KMS-11 (cell line): ENCODE measurements at regions not wholly inside any gene's neighbourhood (a gene's known extent, or its start where the extent isn't known, plus 50 kb on each side); places are given as distances from the start of the nearest gene placed in this dataset.

Experiments
- H2AFZ ChIP-seq: fragments of 200-600 bp; sonication (generic); 2 replicates; pipeline ENCODE4 v1.6.1; 2016; ENCODE audit warnings: antibody characterized with exemption, mixed run types, low read depth
- H3K27ac ChIP-seq: fragments of 200-600 bp; sonication (generic); 2 replicates; pipeline ENCODE4 v1.6.1; 2016; ENCODE audit warnings: mild to moderate bottlenecking, mixed run types
- H3K27me3 ChIP-seq: fragments of 200-600 bp; sonication (generic); 2 replicates; pipeline ENCODE4 v1.6.1; 2017; ENCODE audit warnings: mild to moderate bottlenecking, low read depth, mixed run types, moderate library complexity; ENCODE audit not compliant: insufficient read depth
- H3K36me3 ChIP-seq: fragments of 200-600 bp; sonication (generic); 2 replicates; pipeline ENCODE4 v1.6.1; 2017; ENCODE audit warnings: mild to moderate bottlenecking, mixed run types; ENCODE audit not compliant: insufficient read depth
- H3K4me1 ChIP-seq: fragments of 200-600 bp; sonication (generic); 2 replicates; pipeline ENCODE4 v1.6.1; 2016; ENCODE audit warnings: mild to moderate bottlenecking, low read depth, mixed run types; ENCODE audit not compliant: poor library complexity, severe bottlenecking
- H3K4me2 ChIP-seq: fragments of 200-600 bp; sonication (generic); 2 replicates; pipeline ENCODE4 v1.7.0; 2016; ENCODE audit warnings: mild to moderate bottlenecking, mixed run types
- H3K4me3 ChIP-seq: fragments of 200-600 bp; sonication (generic); IDR thresholded peaks from 2 replicates; pipeline ENCODE4 v1.6.1; 2017; ENCODE audit warnings: low read depth, low read length, mixed read lengths; ENCODE audit not compliant: insufficient read depth
- H3K79me2 ChIP-seq: fragments of 200-600 bp; sonication (generic); 2 replicates; pipeline ENCODE4 v1.6.1; 2016; ENCODE audit warnings: low read depth, mixed run types; ENCODE audit not compliant: insufficient read depth
- H3K9ac ChIP-seq: fragments of 200-600 bp; sonication (generic); 2 replicates; pipeline ENCODE4 v1.6.1; 2016; ENCODE audit warnings: mild to moderate bottlenecking, mixed run types
- H4K20me1 ChIP-seq: fragments of 200-600 bp; sonication (generic); 2 replicates; pipeline ENCODE4 v1.6.1; 2016; ENCODE audit warnings: mild to moderate bottlenecking, mixed run types; ENCODE audit not compliant: insufficient read depth
- TF ChIP-seq, protein P1 (sequence below): fragments of 200-600 bp; sonication (generic); conservative IDR thresholded peaks from 2 replicates; pipeline ENCODE4 v1.6.1; 2017; ENCODE audit warnings: low read depth, mild to moderate bottlenecking, antibody characterized with exemption, low read length, moderate library complexity, mixed read lengths

GRCh38 chr16:76195056-76195455 lies 82.1 kb upstream of the CNTNAP4 start:
- Histone ChIP-seq H2AFZ (no peak overlapping the region), H3K27ac (no peak overlapping the region), H3K36me3 (no peaks in the 10 kb centered on the region), H3K9ac (no peak overlapping the region), H3K4me2 (no peak overlapping the region), H3K27me3 (no peaks in the 10 kb centered on the region), H3K4me1 (no peaks in the 10 kb centered on the region), H4K20me1 (no peaks in the 10 kb centered on the region), H3K79me2 (no peaks in the 10 kb centered on the region), H3K4me3 (no peak overlapping the region)
- TF ChIP-seq, protein P1, sequence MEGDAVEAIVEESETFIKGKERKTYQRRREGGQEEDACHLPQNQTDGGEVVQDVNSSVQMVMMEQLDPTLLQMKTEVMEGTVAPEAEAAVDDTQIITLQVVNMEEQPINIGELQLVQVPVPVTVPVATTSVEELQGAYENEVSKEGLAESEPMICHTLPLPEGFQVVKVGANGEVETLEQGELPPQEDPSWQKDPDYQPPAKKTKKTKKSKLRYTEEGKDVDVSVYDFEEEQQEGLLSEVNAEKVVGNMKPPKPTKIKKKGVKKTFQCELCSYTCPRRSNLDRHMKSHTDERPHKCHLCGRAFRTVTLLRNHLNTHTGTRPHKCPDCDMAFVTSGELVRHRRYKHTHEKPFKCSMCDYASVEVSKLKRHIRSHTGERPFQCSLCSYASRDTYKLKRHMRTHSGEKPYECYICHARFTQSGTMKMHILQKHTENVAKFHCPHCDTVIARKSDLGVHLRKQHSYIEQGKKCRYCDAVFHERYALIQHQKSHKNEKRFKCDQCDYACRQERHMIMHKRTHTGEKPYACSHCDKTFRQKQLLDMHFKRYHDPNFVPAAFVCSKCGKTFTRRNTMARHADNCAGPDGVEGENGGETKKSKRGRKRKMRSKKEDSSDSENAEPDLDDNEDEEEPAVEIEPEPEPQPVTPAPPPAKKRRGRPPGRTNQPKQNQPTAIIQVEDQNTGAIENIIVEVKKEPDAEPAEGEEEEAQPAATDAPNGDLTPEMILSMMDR, result no peak

DNA sequence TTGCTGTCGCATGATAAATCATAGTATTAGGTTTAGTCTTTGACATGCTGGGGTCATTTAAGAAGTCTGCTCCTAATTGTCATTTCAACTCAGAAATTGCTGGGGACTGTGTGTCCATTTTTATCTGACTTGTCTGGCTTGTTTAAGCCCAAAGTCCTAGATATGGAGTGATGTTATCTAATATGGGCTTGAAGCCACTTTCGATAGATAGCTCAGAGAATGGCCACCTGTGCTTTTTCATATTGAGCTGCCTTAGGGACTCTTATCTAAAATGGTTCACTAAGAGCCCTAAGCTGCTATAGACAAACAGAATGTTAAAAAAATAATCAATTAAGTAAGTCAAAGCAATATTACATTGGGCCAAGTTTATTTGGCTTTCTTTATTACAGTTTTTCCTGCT lies 81.6 kb upstream of the CNTNAP4 start:
- Histone ChIP-seq H3K4me2 (no peak overlapping the region), H3K36me3 (no peaks in the 10 kb centered on the region), H3K27ac (no peak overlapping the region), H3K9ac (no peak overlapping the region), H3K4me3 (no peak overlapping the region), H3K4me1 (no peaks in the 10 kb centered on the region), H4K20me1 (no peaks in the 10 kb centered on the region), H3K27me3 (no peaks in the 10 kb centered on the region), H3K79me2 (no peaks in the 10 kb centered on the region), H2AFZ (no peak overlapping the region)
- TF ChIP-seq, protein P1, result no peak

- H3K79me2 ChIP-seq, result no peaks in the 10 kb centered on the region
- H4K20me1 ChIP-seq, result no peaks in the 10 kb centered on the region
- H3K27me3 ChIP-seq, result no peaks in the 10 kb centered on the region
- no peak overlapping the region for H3K9ac ChIP-seq
- no peak overlapping the region for H3K4me2 ChIP-seq
- no peak overlapping the region for H3K4me3 ChIP-seq
- no peaks in the 10 kb centered on the region for H3K4me1 ChIP-seq
- no peak overlapping the region for H2AFZ ChIP-seq
- H3K27ac ChIP-seq, result no peak overlapping the region
- TF ChIP-seq, protein P1, result no peak
- H3K36me3 ChIP-seq, result no peaks in the 10 kb centered on the region
These were observed 79.3 kb upstream of the CNTNAP4 start for GRCh38 chr16:76197900-76198299.

GRCh38 chr16:76199681-76200220 lies 77.5 kb upstream of the CNTNAP4 start:
- no peak overlapping the region for H3K9ac ChIP-seq
- H4K20me1 ChIP-seq, result no peaks in the 10 kb centered on the region
- H3K27ac ChIP-seq, result no peak overlapping the region
- H2AFZ ChIP-seq, result no peak overlapping the region
- H3K4me1 ChIP-seq, result no peaks in the 10 kb centered on the region
- H3K27me3 ChIP-seq, result no peaks in the 10 kb centered on the region
- TF ChIP-seq, protein P1, result no peak
- no peak overlapping the region for H3K4me2 ChIP-seq
- H3K79me2 ChIP-seq, result no peaks in the 10 kb centered on the region
- no peaks in the 10 kb centered on the region for H3K36me3 ChIP-seq
- H3K4me3 ChIP-seq, result no peak overlapping the region
